CD4-positive, CD25-positive, alpha-beta regulatory T cell (primary cell): ENCODE measurements at regions not wholly inside any gene's neighbourhood (a gene's known extent, or its start where the extent isn't known, plus 50 kb on each side); places are given as distances from the start of the nearest gene placed in this dataset.
A peak's percentile ranks its signal among the peaks of the same experiment; 100 is the strongest.

Experiments
- ATAC-seq, 2 donors: fragments of 150-1000 bp; cut with Tn5 transposase; one replicate each; pipeline ENCODE4 v1.10.0; 2021; ENCODE audit warnings: low read depth in 2 of 2, moderate number of reproducible peaks in 2 of 2, moderate library complexity in 1 of 2
- DNase-seq, 3 donors: peaks; one replicate each; pipeline versions ENCODE4 v3.0.0 to v3.0.0-alpha.2; 2012 to 2022; ENCODE audit warnings: mixed read lengths in 1 of 3
- H3K27ac ChIP-seq: one replicate; pipeline ENCODE4 v1.7.0; 2013; ENCODE audit warnings: mild to moderate bottlenecking, low read length; ENCODE audit not compliant: insufficient read depth, poor library complexity, severe bottlenecking
- H3K27me3 ChIP-seq: one replicate; pipeline ENCODE4 v1.7.0; 2013; ENCODE audit warnings: low read length; ENCODE audit not compliant: control insufficient read depth, insufficient read depth
- H3K36me3 ChIP-seq: one replicate; pipeline ENCODE4 v1.7.0; 2013; ENCODE audit warnings: mild to moderate bottlenecking, low read length, moderate library complexity; ENCODE audit not compliant: control insufficient read depth, insufficient read depth
- H3K4me1 ChIP-seq: 2 replicates; pipeline ENCODE4 v1.7.0; 2013; ENCODE audit warnings: mild to moderate bottlenecking, low read length; ENCODE audit not compliant: insufficient read depth, control insufficient read depth, poor library complexity, severe bottlenecking
- H3K4me3 ChIP-seq: one replicate; pipeline ENCODE4 v1.7.0; 2013; ENCODE audit warnings: low read depth, mild to moderate bottlenecking, low read length, moderate library complexity
- H3K9me3 ChIP-seq, 2 experiments: 1 replicate in 1 of 2; 2 replicates in 1 of 2; pipeline ENCODE4 v1.7.0; 2013; ENCODE audit warnings: low read length in 2 of 2, mild to moderate bottlenecking in 1 of 2, moderate library complexity in 1 of 2; ENCODE audit not compliant: control insufficient read depth in 2 of 2
- H3K27ac Mint-ChIP-seq, 3 donors: one replicate each; pipeline ENCODE4 v1.8.0; 2020 to 2022; ENCODE audit warnings: mild to moderate bottlenecking in 3 of 3, mixed read lengths in 3 of 3, moderate library complexity in 2 of 3
- H3K27me3 Mint-ChIP-seq: one replicate; pipeline ENCODE4 v1.8.0; 2022; ENCODE audit warnings: mild to moderate bottlenecking, mixed read lengths
- H3K36me3 Mint-ChIP-seq: one replicate; pipeline ENCODE4 v1.8.0; 2020; ENCODE audit warnings: mixed read lengths
- H3K4me1 Mint-ChIP-seq, 4 donors: one replicate each; pipeline ENCODE4 v1.8.0; 2020 to 2022; ENCODE audit warnings: mixed read lengths in 4 of 4, mild to moderate bottlenecking in 1 of 4
- H3K4me3 Mint-ChIP-seq, 4 donors: one replicate each; pipeline ENCODE4 v1.8.0; 2020 to 2022; ENCODE audit warnings: mild to moderate bottlenecking in 4 of 4, mixed read lengths in 4 of 4, moderate library complexity in 3 of 4
- H3K9me3 Mint-ChIP-seq, 7 donors: one replicate each; pipeline ENCODE4 v1.8.0; 2020 to 2022; ENCODE audit warnings: mixed read lengths in 7 of 7, mild to moderate bottlenecking in 3 of 7, moderate library complexity in 2 of 7

DNA sequence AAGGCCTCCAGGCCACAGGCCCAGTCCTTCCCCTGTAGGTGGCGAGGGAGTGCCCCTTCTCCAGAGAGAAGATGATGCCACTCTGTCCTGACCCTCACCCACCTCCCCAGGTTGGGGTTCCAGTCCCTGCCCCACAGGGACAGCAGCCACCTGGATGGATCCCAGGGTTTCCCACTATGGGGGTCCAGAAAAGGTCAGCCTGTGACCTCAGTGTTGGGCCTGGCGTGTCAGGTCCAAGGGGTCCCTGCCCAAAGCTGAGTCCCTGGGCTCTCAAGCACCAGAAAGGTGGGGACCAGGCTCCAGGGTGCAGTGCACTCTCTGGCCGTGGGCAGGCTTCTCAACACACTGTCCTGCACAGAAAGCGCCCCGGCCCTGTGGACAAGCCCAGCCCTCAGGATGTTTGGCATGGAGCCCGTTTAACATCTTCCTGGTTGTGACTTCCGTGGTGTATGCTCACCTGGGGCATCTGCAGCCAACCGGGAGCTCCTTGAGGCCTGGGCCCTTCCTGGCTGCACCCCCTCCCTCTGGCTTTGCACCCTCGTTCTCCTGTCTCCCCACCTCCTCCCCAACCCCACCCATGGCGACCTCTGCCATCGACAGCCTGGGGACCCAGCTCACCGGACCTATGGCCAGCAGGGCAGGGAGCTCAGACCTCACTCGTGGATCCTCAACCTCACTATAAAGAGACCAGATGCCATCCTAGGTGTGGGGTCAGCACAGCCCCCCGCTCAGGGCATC, 58.3 kb upstream of the PPP2R2D start:
- H3K9me3 Mint-ChIP-seq = no peaks in the 10 kb centered on the region
- Histone ChIP-seq H3K4me3 (no peak overlapping the region), H3K27ac (no peak overlapping the region), H3K4me1 (no peaks in the 10 kb centered on the region), H3K9me3 (no peaks in the 10 kb centered on the region), H3K36me3 (no peaks in the 10 kb centered on the region), H3K27me3 (no peaks in the 10 kb centered on the region)
- no peak for ATAC-seq
- no peaks in the 10 kb centered on the region for H3K27me3 Mint-ChIP-seq
- H3K4me3 Mint-ChIP-seq = no peak overlapping the region
- DNase-seq = no peak
- H3K36me3 Mint-ChIP-seq = no peaks in the 10 kb centered on the region
- no peaks in the 10 kb centered on the region for H3K4me1 Mint-ChIP-seq
- no peak overlapping the region for H3K27ac Mint-ChIP-seq

DNA sequence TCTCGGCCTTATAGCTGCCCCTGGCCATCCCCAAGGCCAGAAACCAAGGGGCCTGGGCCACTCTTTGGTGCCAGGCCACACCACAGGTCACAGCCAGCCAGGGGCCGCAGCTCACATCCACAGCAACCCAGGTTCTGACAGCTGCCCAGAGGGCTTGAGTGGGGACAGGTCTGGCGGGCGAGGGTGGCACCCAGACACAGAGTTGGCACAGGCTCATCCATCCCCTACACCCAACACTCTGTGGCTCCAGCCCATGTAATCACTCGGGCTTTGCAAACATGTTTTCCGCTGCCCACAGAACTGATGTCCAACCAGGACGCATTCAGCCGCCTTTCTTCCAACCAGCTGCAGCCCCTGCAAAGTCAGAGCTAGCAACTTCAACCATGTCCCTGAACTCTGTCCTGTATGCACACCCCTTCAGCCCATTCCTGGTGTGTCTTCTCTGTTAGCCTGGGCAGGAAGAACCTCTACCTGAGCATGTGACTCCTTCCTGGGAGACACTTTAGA, 57.7 kb upstream of the PPP2R2D start:
- Mint-ChIP-seq H3K27me3 (no peaks in the 10 kb centered on the region), H3K36me3 (no peaks in the 10 kb centered on the region), H3K27ac (no peak overlapping the region), H3K4me3 (no peak overlapping the region), H3K9me3 (no peaks in the 10 kb centered on the region), H3K4me1 (no peaks in the 10 kb centered on the region)
- Histone ChIP-seq H3K36me3 (no peaks in the 10 kb centered on the region), H3K4me1 (no peaks in the 10 kb centered on the region), H3K27ac (no peak overlapping the region), H3K9me3 (no peaks in the 10 kb centered on the region), H3K4me3 (no peak overlapping the region), H3K27me3 (no peaks in the 10 kb centered on the region)
- no peak for DNase-seq
- no peak for ATAC-seq

DNA sequence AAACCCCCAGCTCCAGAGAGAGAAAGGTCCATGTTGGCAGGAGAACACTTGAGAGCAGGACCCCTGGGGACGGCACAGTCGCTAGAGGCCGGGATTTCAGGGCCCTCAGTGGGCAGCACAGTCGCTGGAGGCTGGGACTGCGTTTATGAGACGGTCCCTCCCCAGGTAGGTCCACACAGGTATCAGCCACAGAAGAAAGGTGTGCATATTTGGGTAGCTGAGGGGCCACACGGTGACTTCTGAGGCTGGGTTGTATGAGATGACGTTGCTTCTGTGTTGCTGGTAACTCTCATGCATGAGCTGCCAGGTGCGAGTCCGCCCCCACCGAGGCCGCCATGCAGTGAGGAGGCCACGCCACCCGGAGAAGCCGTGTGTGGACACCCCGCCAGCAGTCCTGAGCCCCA, 56.9 kb upstream of the PPP2R2D start:
- Histone ChIP-seq H3K9me3 (no peaks in the 10 kb centered on the region), H3K36me3 (no peaks in the 10 kb centered on the region), H3K27ac (no peak overlapping the region), H3K27me3 (no peaks in the 10 kb centered on the region), H3K4me1 (no peaks in the 10 kb centered on the region), H3K4me3 (no peak overlapping the region)
- Mint-ChIP-seq H3K36me3 (no peaks in the 10 kb centered on the region), H3K4me3 (no peak overlapping the region), H3K27ac (no peak overlapping the region), H3K4me1 (no peaks in the 10 kb centered on the region), H3K9me3 (no peaks in the 10 kb centered on the region), H3K27me3 (no peaks in the 10 kb centered on the region)
- ATAC-seq (no peak), DNase-seq (no peak)

DNA sequence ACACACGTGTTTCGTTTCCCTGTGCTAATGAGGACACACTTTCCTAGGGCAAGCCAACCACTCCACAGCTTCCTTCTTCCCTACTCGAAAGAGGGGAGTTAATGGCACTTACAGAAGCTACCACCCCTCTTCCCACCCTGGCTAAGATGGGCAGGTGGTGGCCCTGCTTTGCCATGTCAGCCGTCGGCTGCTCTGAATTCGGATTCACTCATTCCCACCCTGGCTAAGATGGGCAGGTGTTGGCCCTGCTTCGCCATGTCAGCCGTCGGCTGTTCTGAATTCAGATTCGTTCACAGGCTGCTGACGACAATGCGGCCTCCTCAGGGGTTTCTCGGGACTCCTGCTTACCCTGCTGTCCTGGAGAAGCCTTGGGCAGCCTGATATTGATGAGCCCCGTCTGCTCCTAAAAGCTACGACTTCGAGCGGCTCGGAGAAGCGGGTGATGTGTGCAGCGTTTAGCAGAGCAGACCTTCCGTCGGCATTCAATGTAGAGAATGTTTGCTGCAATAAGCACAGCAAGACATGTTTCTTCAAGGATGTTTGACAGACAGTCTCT, 56.2 kb upstream of the PPP2R2D start:
- Mint-ChIP-seq H3K4me3 (no peak overlapping the region), H3K9me3 (no peaks in the 10 kb centered on the region), H3K27me3 (no peaks in the 10 kb centered on the region), H3K36me3 (no peaks in the 10 kb centered on the region), H3K4me1 (no peaks in the 10 kb centered on the region), H3K27ac (no peak overlapping the region)
- Histone ChIP-seq H3K9me3 (no peaks in the 10 kb centered on the region), H3K4me1 (no peaks in the 10 kb centered on the region), H3K36me3 (no peaks in the 10 kb centered on the region), H3K4me3 (no peak overlapping the region), H3K27ac (no peak overlapping the region), H3K27me3 (no peaks in the 10 kb centered on the region)
- DNase-seq (no peak), ATAC-seq (no peak)

DNA sequence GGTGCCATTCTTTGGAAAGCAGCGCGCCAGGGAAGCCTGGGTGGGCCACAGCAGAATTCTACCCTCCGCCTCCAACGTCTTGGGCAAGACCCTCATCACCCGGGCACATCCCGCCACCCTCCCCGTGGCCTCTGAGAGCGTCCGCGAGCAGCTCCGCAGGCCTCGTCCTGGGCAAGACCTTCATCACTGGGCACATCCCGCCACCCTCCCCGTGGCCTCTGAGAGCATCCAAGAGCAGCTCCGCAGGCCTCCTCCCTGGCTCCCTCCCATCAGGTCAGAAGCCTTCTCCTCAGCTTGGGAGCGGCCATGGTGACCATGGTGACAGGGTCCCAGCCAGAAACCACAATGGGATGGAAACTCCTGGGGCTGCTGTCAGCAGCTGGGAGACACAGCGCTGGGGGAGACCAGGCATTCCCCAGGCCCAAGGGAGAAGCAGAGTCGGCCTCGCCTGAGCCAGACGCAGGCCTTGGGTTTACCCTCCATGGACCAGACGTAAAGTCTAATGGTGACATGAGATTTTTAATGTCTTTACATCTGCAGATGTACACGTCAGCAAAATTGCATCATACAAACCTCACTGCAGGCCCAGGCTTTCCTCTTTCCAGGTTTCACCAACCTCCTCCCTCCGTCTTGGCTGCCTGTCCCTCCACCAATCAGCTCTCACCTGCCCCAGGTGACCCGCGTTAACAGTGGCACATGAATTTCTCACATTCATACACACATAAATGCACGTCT, 55.1 kb upstream of the PPP2R2D start:
- DNase-seq (no peak), ATAC-seq (no peak)
- H3K4me1 Mint-ChIP-seq = no peaks in the 10 kb centered on the region

DNA sequence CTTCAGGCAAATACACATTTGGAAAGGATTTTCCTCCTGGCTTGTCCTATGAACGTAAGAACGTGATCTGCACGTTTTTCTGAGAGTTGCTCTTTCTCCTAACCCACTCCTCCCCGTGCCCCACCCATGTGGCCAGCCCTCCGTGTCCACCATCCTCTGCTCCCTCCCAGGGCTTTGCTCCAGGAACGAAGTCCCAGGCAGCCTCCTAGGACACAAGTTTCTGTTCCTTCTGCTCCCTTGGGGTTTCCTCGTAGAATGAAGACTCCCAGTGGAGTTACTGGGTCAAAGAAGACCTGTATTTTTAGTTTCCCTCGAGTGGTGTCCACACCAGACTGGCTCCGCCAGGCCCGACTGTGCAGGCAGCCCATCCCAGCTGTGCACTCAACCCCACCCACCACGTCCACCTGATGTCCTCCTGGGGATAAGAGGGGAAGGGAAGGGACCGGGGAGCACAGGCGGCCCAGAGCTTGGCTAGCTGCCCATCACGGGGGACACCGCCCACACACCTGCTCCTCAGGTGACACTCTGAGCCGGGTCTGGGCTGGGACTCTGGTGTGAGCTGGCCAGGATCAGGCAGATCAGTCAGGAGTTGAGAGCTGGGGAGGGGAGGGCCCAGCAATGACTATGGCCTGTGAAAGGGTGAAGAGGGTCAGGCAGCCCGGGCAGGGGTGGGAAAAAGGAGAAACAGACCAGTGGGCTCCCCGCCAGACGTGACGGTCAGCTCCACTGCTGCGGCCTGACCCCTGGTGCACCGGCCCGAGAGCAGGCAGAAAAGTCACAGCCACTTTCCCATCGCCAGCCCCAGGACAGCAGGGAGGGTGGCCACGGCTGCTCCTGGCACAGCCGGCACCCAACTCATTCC, 54.3 kb upstream of the PPP2R2D start:
- no peaks in the 10 kb centered on the region for H3K4me1 ChIP-seq
- H3K4me1 Mint-ChIP-seq = no peaks in the 10 kb centered on the region
- H3K27ac ChIP-seq = no peak overlapping the region
- H3K9me3 ChIP-seq = no peaks in the 10 kb centered on the region
- ATAC-seq (no peak), DNase-seq (no peak)
- H3K27me3 Mint-ChIP-seq = no peaks in the 10 kb centered on the region
- no peaks in the 10 kb centered on the region for H3K36me3 Mint-ChIP-seq
- H3K4me3 ChIP-seq = no peak overlapping the region
- H3K27me3 ChIP-seq = no peaks in the 10 kb centered on the region
- H3K36me3 ChIP-seq = no peaks in the 10 kb centered on the region
- H3K4me3 Mint-ChIP-seq = no peak overlapping the region
- H3K9me3 Mint-ChIP-seq = no peaks in the 10 kb centered on the region
- no peak overlapping the region for H3K27ac Mint-ChIP-seq

More for the DNA sequence above, 55.1 kb upstream of the PPP2R2D start:
- Mint-ChIP-seq H3K27me3 (no peaks in the 10 kb centered on the region), H3K27ac (peak overlapping the region in 1 of 3 donors; percentile 26), H3K4me3 (no peak overlapping the region), H3K36me3 (no peaks in the 10 kb centered on the region), H3K9me3 (no peaks in the 10 kb centered on the region)
- Histone ChIP-seq H3K27me3 (no peaks in the 10 kb centered on the region), H3K27ac (no peak overlapping the region), H3K36me3 (no peaks in the 10 kb centered on the region), H3K4me3 (no peak overlapping the region), H3K4me1 (no peaks in the 10 kb centered on the region), H3K9me3 (no peaks in the 10 kb centered on the region)

DNA sequence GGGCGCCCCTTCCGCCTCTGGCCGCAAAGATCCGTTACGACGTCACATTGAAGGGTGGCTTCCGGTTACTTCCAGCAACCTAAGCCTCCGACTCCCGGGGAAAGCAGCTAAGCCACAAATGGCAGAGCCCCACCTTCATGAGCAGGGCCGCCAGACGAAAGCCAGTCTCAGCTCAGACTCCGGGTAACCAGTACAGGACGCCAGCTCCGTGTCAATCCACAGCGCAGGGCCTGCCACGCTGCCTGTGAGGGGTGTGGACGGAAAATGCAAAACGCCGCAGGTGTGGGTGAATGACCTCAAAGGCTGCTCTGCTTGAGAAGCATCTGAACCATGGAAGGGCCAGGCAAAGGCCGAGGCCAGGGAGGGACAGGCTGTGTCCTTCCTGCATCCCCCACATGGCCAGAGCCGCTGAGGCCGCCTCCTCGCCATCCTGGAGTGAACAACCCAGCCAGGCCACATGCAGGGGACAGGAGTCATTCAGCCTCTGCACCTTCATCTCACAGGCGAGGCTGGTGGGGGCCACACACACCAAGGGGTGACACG, 53.5 kb upstream of the PPP2R2D start:
- no peak overlapping the region for H3K27ac Mint-ChIP-seq
- no peaks in the 10 kb centered on the region for H3K9me3 ChIP-seq

More for the DNA sequence above, 53.5 kb upstream of the PPP2R2D start:
- no peaks in the 10 kb centered on the region for H3K9me3 Mint-ChIP-seq
- no peaks in the 10 kb centered on the region for H3K4me1 Mint-ChIP-seq
- Histone ChIP-seq H3K27me3 (no peaks in the 10 kb centered on the region), H3K27ac (no peak overlapping the region), H3K4me3 (no peak overlapping the region), H3K36me3 (no peaks in the 10 kb centered on the region), H3K4me1 (no peaks in the 10 kb centered on the region)
- DNase-seq = no peak
- no peak for ATAC-seq
- H3K4me3 Mint-ChIP-seq = no peak overlapping the region
- no peaks in the 10 kb centered on the region for H3K36me3 Mint-ChIP-seq
- no peaks in the 10 kb centered on the region for H3K27me3 Mint-ChIP-seq
